GM12865 (cell line): ENCODE measurements at regions not wholly inside any gene's neighbourhood (a gene's known extent, or its start where the extent isn't known, plus 50 kb on each side); places are given as distances from the start of the nearest gene placed in this dataset.

Experiments
- DNase-seq: peaks from one replicate; pipeline ENCODE4 v3.0.0; 2010; ENCODE audit warnings: low read depth
- H3K4me3 ChIP-seq: 2 replicates; pipeline ENCODE4 v1.5.1; 2011; ENCODE audit warnings: mild to moderate bottlenecking, low read depth, low read length, control low read depth
- TF ChIP-seq, protein P1 (sequence below): IDR thresholded peaks from 2 replicates; pipeline ENCODE4 v1.5.1; 2011; ENCODE audit warnings: low read length, control low read depth, low read depth, inconsistent platforms; ENCODE audit not compliant: insufficient read depth; ENCODE audit errors: missing control alignments

DNA sequence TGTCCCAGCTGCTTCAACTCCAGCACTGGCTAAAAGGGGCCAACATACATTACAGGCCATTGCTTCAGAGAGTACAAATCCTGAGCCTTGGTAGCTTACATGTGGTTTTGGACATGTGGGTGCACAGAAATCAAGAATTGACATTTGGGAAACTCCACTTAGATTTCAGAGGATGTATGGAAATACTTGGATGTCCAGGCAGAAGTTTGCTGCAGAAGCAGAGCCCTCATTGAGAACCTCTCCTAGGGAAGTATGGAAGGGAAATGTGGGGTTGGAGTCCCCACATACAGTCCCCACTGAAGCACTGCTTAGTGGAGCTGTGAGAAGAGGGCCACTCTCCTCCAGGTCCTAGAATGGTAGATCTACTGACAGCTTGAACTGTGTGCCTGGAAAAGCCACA lies 218.0 kb upstream of the CWC22 start:
- TF ChIP-seq, protein P1, sequence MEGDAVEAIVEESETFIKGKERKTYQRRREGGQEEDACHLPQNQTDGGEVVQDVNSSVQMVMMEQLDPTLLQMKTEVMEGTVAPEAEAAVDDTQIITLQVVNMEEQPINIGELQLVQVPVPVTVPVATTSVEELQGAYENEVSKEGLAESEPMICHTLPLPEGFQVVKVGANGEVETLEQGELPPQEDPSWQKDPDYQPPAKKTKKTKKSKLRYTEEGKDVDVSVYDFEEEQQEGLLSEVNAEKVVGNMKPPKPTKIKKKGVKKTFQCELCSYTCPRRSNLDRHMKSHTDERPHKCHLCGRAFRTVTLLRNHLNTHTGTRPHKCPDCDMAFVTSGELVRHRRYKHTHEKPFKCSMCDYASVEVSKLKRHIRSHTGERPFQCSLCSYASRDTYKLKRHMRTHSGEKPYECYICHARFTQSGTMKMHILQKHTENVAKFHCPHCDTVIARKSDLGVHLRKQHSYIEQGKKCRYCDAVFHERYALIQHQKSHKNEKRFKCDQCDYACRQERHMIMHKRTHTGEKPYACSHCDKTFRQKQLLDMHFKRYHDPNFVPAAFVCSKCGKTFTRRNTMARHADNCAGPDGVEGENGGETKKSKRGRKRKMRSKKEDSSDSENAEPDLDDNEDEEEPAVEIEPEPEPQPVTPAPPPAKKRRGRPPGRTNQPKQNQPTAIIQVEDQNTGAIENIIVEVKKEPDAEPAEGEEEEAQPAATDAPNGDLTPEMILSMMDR: no peak
- no peak overlapping the region for H3K4me3 ChIP-seq
- no peak for DNase-seq

DNA sequence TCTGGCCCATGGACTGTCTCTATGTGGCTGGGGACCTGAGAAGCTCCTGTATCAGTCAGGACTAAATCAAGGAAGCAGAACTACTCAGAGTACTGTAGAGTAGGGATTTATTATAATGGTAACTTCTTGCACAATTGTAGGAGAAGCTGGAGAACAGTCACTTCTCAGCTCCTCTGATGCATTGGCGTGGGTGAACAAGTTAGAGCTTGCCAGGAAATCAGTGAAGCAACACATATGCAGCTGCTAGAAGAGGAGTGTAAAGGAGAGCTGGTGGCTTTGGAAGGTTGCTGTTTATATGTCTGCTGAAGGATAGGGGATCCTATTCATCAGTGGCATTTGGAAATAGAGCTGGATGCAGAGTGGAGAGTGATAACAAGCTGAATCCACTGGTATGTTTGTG lies 215.5 kb upstream of the CWC22 start:
- no peak for DNase-seq
- TF ChIP-seq, protein P1: no peak
- no peak overlapping the region for H3K4me3 ChIP-seq

DNA sequence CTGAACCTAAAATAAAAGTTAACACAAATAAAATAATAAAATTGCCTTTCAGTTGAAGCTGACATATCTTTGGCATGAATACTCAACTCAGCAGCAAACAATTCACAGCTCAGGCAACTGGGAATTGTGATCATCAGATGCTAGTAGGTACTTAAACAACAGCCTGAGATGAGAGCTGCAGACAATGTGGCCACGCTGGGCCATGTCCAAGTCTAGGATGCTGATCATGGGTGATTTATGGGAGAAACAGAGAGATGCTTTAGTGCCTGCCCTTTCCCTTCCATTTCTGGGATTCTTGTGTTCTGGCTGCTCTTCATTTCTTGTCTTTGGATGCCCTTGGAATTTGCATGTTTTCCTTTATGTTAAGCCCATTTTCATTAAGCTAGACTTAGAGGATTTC lies 212.4 kb upstream of the CWC22 start:
- DNase-seq: no peak

DNA sequence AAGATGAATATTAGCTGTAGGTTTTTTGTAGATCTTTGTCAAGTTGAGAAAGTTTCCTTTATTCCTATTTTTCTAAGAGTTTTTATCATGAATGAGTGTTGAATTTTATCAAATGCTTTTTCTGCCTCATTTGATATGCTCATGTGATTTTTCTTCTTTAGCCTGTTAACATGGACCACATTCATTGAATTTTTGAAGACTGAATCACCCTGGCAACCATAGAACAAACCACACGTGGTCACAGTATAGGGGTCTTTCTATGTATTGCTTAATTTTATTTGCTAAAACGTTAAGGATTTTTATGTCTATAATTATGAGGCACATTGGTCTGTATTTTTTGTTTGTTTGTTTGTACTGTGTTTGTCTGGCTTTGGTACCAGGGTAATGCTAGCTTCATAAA lies 201.7 kb upstream of the CWC22 start:
- no peak for DNase-seq
- H3K4me3 ChIP-seq: no peak overlapping the region
- TF ChIP-seq, protein P1: no peak

More for the DNA sequence above, 212.4 kb upstream of the CWC22 start:
- TF ChIP-seq, protein P1: no peak
- H3K4me3 ChIP-seq: no peak overlapping the region

DNA sequence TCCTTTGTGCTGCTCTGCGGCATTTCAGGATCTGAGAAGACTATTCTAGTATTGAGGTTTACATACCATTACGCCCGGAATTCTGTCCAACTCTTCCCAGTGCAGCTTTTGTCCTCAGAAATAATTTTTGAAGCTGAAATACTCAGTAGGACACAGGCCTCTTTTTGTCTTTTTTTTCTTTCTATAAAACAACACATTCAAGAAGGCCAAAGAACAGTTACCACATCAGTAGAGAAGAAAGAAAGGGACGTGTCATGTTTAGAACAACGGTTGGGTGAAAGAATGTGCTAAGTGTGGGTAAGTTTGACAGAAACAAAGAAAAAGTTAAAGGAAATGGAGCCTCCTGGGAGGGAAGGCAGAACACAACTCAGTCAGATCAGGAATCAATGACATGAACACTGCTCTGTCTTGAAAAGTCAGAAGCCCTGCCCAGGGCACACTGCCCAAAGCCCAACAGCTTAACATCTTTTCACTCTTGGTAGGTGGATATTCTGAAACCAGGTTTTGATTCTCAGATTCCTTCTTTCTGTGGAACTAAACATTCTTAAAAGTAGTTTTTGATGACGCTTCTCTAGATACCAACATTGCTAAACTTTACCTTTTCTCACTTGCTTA lies 198.6 kb upstream of the CWC22 start:
- H3K4me3 ChIP-seq: no peak overlapping the region
- TF ChIP-seq, protein P1: no peak
- no peak for DNase-seq

DNA sequence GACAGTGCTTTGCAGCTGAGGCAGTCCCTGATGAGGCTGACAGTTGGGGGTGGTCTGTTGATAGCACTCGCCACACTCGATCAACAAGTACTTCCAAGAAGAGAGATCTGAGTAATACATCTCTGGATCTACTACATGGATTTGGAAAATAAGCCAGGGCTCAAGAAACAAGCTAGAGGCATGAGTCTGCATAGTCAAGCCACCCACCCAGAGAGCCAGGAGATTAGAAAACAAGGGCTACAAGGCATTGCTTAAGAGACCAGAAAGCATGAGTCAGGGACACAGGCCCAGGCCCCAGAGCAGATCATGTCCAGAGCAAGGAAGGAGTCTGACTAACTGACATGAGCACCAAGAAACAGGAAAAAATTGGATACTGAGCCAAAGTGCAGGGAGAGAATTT lies 196.9 kb upstream of the CWC22 start:
- TF ChIP-seq, protein P1: no peak
- H3K4me3 ChIP-seq: no peak overlapping the region
- DNase-seq: no peak

DNA sequence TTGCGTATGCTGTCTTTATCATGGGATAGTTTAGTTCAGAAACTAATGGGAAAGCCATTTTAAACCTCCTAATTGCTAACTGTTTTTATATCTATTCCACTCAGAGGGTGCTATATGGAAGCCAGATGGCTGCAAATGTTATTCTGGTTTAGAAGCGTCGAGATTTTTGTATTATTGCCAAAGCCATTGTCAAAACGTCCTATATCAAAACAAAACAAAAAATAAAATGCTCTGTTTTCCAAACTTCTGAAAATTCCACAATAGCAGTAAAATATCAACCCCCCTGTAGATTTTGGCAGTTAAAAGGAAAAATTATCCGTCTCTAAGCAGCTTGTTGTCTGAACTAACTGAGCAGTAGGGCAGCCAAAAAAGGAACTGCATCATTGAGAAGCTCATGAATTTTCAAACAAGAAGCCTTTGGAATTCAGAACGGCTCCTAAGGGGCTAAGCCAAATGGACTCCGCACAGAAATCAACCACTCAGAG lies 195.4 kb upstream of the CWC22 start:
- no peak overlapping the region for H3K4me3 ChIP-seq
- DNase-seq: no peak

More for the DNA sequence above, 195.4 kb upstream of the CWC22 start:
- TF ChIP-seq, protein P1: no peak
